Stimulated activated naive CD8-positive, alpha-beta T cell treated with anti-CD3 and anti-CD28 coated beads, Interleukin-15, amount 100 ng/mL, for 72 hours (primary cell): ENCODE measurements at regions not wholly inside any gene's neighbourhood (a gene's known extent, or its start where the extent isn't known, plus 50 kb on each side); places are given as distances from the start of the nearest gene placed in this dataset.
A peak's percentile ranks its signal among the peaks of the same experiment; 100 is the strongest.
"Not testable (repeated sequence)": the region's sequence is repeated elsewhere in the genome, so short reads cannot be mapped to it uniquely, and the experiment has no call there.

Experiments used
- ATAC-seq: fragments of 150-1000 bp; cut with Tn5 transposase; 2 replicates; pipeline ENCODE4 v1.10.0; 2021; ENCODE audit warnings: mild to moderate bottlenecking, moderate library complexity
- DNase-seq, 2 donors: peaks; one replicate each; pipeline ENCODE4 v3.0.0; 2021 to 2022
- H3K27ac Mint-ChIP-seq, 2 donors: one replicate each; pipeline ENCODE4 v1.8.0; 2022; ENCODE audit warnings: mild to moderate bottlenecking in 2 of 2, mixed read lengths in 2 of 2, moderate library complexity in 2 of 2
- H3K27me3 Mint-ChIP-seq: one replicate; pipeline ENCODE4 v1.8.0; 2022; ENCODE audit warnings: mixed read lengths
- H3K4me1 Mint-ChIP-seq: one replicate; pipeline ENCODE4 v1.8.0; 2022; ENCODE audit warnings: mild to moderate bottlenecking, mixed read lengths
- H3K4me3 Mint-ChIP-seq, 2 donors: one replicate each; pipeline ENCODE4 v1.8.0; 2022; ENCODE audit warnings: mild to moderate bottlenecking in 2 of 2, mixed read lengths in 2 of 2, moderate library complexity in 1 of 2
- H3K9me3 Mint-ChIP-seq, 2 donors: one replicate each; pipeline ENCODE4 v1.8.0; 2022; ENCODE audit warnings: mixed read lengths in 2 of 2

DNA sequence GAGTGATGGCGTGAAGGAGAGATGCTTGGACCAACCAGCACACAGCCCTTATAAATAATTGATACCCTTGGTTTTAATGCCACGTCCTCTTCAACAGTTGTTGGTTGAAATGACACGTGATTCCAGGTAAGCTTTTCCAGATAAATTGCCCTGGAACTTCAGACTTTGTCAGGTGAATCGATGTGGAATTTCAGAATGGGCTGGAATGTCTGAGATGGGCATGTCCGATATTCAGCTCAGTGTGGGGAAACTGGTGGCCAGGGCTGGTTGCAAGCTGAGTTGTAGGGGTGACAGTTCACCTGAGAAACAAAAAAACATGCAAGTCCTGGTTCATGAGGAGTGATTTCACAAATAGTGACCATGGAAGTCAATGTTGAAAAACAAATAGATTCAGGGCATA lies 104.0 kb upstream of the PRKX start:
- not testable (repeated sequence) for H3K9me3 Mint-ChIP-seq, H3K4me3 Mint-ChIP-seq, DNase-seq, H3K27ac Mint-ChIP-seq, ATAC-seq, H3K4me1 Mint-ChIP-seq, H3K27me3 Mint-ChIP-seq

DNA sequence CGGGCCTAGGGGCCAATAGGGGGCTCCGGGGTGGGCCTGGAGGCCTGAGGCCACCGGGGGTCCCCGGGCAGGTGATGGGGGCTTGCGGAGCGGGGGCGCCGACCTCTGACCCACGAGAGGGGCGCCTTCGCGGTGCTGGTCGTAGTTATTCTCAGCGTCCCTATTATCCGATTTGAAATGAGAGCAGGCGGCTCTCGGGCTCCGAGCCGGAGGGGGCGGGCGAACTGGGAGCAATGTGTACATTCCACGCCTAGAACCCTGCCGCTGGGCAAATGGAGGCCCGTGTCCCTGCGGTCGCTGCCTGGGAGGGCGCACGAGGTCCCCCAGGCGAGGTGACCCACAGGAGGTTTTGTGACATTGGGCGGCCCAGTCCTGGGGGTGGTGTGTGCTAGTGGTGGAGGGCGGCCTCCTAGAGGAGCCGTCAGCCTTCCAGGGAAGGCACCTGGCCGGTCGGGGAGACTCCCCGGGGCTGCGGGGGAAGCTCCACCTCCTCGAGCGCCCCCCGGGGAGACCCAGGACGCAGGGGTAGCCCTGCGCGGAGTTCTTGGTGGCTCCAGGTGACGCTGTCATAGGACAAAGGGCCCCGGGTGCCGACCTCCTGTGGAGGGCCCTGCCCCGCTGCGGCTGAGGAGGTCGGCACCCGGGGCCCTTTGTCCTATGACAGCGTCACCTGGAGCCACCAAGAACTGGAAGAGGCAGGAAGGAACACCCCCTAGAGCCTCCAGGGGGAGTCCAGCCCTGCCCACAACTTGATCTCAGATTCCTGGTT lies 102.6 kb upstream of the PRKX start:
- peak; percentile 17 to 37 for DNase-seq
- Mint-ChIP-seq H3K27ac (peak overlapping the region; percentile 74), H3K4me3 (peak overlapping the region; percentile 82 to 92), H3K9me3 (no peaks in the 10 kb centered on the region), H3K27me3 (no peaks in the 10 kb centered on the region), H3K4me1 (peaks cover 13% of the 10 kb centered on the region)
- peak; percentile 32 for ATAC-seq

DNA sequence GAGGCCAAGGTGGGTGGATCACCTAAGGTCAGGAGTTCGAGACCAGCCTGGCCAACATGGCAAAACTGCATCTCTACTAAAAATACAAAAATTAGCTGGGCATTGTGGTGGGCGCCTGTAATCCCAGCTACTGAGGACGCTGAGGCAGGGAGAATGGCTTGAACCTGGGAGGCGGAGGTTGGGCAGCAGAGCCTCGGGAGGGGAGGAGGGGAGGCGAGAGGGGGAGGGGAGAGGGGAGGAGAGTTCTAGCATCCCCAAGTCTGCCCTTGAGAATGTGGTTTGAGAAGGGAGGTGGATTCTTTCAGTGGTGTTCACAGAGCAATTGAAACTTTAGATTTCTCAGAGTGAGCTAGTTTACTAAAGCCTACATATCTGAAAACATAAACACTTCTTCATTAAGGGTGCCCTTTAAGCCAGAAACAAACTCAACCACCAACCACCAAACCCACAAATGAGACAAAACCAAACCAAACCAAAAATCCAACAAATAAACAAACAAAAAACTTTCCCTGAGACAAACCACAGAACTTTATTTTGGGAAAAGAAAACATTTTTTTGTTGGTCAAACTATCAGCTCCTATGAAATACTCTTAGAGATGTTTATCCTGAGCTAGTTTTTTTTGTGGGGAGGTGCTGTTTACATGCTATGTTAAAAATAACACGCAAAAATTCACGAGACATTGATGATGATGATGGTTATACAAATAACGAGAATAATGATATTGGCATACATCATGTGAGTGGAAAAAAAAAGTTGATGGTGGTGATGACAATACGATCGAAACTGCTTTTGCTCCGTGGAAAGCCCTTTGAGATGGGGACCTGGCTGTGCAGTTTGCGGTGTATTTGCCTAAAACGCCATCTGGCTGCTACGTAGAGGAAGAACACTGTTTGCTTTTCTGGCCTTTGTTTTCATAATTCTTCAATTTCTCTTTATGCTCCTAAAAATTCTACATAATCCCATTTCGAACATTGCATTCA lies 98.2 kb upstream of the PRKX start:
- ATAC-seq (no peak), DNase-seq (peak; percentile 23 to 54)
- Mint-ChIP-seq H3K27me3 (peaks cover 28% of the 10 kb centered on the region), H3K4me1 (peaks cover 14% of the 10 kb centered on the region), H3K4me3 (peak overlapping the region in 1 of 2 donors; percentile 39), H3K27ac (peak overlapping the region in 1 of 2 donors; percentile 27), H3K9me3 (no peaks in the 10 kb centered on the region)

DNA sequence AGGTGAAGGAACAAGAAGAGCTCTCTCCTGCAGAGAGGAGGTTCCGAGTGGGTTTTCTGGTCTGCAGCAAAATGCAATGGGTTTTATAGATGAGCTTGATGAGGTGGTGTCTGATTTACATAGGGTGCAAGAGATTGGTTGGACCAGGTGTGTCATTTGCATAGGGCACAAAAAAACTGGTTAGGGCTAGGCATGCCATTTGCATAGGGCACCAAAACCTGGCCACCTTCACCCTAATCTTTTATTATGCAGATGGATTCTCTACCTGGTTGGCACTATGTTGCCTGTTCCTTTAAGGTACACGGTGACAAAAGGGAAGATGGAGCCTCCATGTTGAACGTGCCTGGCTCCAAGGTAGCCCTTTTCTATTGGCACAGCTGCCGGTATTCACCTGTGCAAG lies 94.5 kb upstream of the PRKX start:
- Mint-ChIP-seq H3K27me3 (peaks cover 33% of the 10 kb centered on the region), H3K9me3 (no peaks in the 10 kb centered on the region), H3K4me3 (no peak overlapping the region), H3K4me1 (peaks cover 14% of the 10 kb centered on the region), H3K27ac (no peak overlapping the region)
- DNase-seq: no peak
- ATAC-seq: no peak

DNA sequence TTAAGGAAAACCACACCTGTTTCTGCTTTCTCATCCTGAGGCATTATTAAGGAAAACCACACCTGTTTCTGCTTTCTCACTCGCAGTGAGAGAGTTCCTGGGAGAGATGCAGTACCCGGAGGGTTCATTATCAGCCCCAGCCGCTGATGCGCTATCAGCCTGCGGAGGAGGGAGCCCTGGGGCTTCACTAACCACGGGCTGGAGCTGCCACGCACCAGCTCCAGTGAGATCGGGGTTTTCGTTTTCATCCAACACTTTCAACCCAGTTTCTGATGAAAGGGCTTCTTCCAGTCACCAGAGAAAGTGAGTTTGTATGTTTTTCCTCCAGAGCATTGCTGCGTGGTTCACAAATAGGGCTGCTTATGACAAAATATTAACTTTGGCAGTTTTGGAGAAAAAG lies 93.2 kb upstream of the PRKX start:
- Mint-ChIP-seq H3K27me3 (peaks cover 33% of the 10 kb centered on the region), H3K4me3 (no peak overlapping the region), H3K9me3 (no peaks in the 10 kb centered on the region), H3K4me1 (peaks cover 6% of the 10 kb centered on the region), H3K27ac (no peak overlapping the region)
- ATAC-seq: no peak
- DNase-seq: no peak

DNA sequence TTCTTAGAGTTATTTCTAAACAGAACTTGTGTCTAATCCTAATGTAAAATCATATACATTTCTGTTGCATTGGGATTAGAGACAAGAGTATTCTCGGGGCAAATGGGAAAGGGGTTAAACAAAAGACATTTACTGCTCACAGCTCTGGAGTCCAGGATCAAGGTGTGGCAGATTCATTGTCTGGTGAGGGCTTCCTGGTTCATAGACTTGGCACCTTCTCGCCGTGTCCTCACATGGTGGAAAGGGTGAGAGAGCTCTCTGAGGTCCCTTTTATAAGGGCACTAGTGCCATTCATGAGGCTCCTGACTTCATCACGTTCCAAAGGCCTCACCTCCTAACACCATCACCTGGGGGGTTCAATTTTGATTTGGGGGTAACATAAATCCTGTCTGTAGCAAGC lies 90.3 kb upstream of the PRKX start:
- H3K27me3 Mint-ChIP-seq: peaks cover 26% of the 10 kb centered on the region
- no peaks in the 10 kb centered on the region for H3K9me3 Mint-ChIP-seq
- H3K4me1 Mint-ChIP-seq: no peaks in the 10 kb centered on the region
- no peak overlapping the region for H3K27ac Mint-ChIP-seq
- DNase-seq: no peak
- no peak overlapping the region for H3K4me3 Mint-ChIP-seq
- no peak for ATAC-seq

DNA sequence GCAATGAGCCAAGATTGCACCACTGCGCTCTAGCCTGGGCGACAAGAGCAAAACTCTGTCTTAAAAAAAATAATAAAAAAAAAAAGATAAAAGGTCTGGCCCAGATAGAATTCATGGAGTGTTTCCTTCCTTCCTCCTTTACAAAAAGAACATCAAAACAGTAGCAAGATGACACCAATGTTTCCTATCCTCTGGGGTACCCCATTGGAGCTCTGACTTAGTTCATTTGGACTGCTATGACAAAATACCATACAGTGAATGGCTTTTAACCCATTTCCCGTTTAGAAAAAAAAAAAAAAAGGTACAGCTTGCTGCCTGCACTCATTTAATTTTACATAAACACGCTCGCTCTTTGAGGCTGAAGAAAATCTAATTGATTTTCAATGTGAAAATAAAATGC lies 89.9 kb upstream of the PRKX start:
- H3K9me3 Mint-ChIP-seq: no peaks in the 10 kb centered on the region
- no peak for DNase-seq
- ATAC-seq: no peak
- H3K27ac Mint-ChIP-seq: no peak overlapping the region
- H3K4me3 Mint-ChIP-seq: no peak overlapping the region
- H3K27me3 Mint-ChIP-seq: peaks cover 22% of the 10 kb centered on the region
- H3K4me1 Mint-ChIP-seq: no peaks in the 10 kb centered on the region

DNA sequence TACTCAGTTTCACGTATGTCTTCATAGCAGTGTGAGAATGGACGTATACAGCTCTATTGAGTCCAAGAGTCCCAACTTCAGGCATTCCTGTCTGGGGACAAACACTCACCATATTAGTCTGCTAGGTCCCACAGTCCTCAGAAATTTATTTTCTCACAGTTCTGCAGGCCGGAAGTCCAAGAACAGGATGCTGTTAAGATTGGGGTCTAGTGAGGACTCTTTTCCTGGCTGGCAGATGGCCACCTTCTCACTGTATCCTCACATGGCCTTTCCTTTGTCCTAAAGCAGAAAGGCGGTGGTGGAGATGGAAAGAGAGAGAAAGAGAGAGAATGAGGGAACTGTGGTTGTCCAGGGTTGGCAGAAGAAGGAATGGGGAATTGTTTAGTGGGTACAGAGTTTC lies 82.0 kb upstream of the PRKX start:
- peak overlapping the region in 1 of 2 donors; percentile 69 for H3K27ac Mint-ChIP-seq
- H3K9me3 Mint-ChIP-seq, H3K27me3 Mint-ChIP-seq, DNase-seq, H3K4me3 Mint-ChIP-seq, H3K4me1 Mint-ChIP-seq, ATAC-seq: not testable (repeated sequence)

DNA sequence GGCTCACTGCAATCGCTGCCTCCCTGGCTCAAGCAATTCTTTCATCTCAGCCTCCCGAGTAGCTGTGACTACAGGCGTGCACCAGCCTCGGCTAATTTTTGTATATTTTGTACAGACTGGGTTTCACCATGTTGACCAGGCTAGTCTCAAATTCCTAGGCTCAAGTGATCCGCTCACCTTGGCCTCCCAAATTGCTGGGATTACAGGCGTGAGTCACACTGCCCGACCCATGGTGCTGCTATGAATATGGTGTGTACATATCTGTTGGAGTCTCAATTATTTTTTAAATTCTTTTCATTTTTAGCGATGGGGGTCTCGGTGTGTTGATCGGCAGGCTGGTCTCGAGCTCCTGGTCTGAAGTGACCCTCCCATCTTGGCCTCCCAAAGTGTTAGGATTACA lies 78.0 kb upstream of the PRKX start:
- Mint-ChIP-seq H3K4me1 (no peaks in the 10 kb centered on the region), H3K4me3 (no peak overlapping the region), H3K9me3 (no peaks in the 10 kb centered on the region), H3K27me3 (peaks cover 7% of the 10 kb centered on the region), H3K27ac (no peak overlapping the region)
- DNase-seq: no peak
- no peak for ATAC-seq

DNA sequence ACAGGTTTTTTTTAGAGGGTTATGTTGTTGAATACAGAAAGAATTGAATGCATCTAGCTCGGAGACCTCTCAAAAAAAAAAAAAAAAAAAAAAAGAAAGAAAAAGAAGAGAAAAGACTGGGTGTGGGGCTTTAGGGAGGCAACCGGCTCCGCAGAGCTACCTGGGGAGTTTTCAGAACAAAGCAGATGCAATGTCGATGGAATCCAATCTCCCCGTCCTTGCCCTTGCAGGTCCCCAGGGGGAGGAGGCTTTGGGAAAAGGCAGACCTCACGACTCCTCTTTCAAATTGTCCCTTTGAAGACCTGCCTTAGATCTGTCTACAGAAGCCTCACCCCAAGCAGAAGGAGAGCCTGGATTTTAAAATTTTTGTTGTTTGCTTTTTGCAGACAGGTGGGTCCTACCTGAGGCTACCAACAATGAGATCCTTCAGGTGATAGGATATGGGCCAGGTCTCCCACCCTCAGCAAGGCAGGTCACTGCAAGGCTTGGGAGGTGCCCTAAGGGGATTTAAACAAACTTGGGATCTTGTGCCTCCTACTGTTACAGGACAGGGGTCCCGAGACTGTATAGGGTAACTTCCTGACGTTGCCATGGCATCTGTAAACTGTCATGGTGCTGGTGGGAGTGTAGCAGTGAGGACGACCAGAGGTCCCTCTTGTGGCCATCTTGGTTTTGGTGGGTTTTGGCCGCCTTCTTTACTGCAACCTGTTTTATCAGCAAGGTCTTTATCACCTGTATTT lies 75.2 kb upstream of the PRKX start:
- ATAC-seq: peak; percentile 57
- H3K4me1 Mint-ChIP-seq: no peaks in the 10 kb centered on the region
- peaks cover 7% of the 10 kb centered on the region for H3K27me3 Mint-ChIP-seq
- no peak overlapping the region for H3K4me3 Mint-ChIP-seq
- peaks cover 0 to 7% of the 10 kb centered on the region in 2 donors for H3K9me3 Mint-ChIP-seq
- peak overlapping the region in 1 of 2 donors; percentile 81 for H3K27ac Mint-ChIP-seq
- DNase-seq: peak in 1 of 2 donors; percentile 14

DNA sequence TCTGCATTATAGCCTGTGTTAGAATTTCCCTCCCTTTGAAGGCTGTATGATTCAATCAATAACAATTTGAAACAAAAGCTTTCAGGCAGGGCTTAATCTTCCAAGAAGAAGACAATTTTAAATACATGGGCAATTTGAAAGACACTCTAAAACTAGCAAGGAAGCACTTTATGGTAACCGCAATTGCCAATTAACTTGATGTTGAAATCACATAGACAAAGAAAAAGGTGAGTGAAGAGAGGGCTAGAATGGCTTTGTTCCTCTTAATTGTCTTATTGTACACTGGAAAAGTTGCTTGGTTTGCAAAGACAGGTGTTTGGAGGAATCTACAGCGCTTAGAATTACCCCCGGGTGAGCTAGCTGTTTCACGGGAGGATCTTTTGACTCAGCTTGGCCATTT lies 74.4 kb upstream of the PRKX start:
- H3K4me1 Mint-ChIP-seq: no peaks in the 10 kb centered on the region
- H3K4me3 Mint-ChIP-seq: no peak overlapping the region
- no peak overlapping the region for H3K27ac Mint-ChIP-seq
- H3K27me3 Mint-ChIP-seq: peaks cover 7% of the 10 kb centered on the region
- no peak for DNase-seq
- H3K9me3 Mint-ChIP-seq: peaks cover 0 to 7% of the 10 kb centered on the region in 2 donors
- ATAC-seq: no peak

DNA sequence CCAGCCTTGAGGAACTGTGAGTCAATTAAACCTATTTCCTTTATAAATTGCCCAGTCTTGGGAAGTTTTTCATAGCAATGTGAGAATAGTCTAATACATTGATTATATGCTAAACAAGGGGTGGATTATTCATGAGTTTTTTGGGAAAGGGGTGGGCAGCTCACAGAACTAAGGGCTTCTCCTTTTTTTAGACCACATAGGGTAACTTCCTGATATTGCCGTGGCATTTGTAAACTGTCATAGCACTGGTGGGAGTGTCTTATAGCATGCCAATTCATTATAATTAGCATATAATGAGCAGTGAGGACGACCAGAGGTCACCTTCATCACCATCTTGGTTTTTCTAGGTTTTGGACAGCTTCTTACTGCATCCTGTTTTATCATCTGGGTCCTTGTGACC lies 72.4 kb upstream of the PRKX start:
- not testable (repeated sequence) for H3K27me3 Mint-ChIP-seq, H3K4me1 Mint-ChIP-seq, DNase-seq, H3K9me3 Mint-ChIP-seq, H3K27ac Mint-ChIP-seq, H3K4me3 Mint-ChIP-seq, ATAC-seq

DNA sequence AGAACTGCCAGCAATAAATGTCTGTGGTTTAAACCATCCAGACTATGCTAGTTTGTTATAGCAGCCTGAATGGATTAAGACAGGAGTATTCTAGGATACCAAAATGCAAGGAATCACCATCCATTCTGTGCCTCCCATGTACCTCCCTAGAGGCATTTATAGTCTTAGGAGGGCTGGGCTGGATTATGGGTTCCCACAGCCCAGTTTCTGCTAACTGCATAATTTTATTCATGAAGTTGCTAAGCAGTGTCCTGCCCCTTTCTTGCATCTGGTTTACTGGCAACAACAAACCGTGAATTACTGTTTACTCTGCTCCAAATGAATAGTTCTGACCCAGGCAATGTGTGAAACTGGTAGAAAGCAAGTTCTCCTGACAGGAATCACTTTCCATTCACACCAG lies 67.1 kb upstream of the PRKX start:
- Mint-ChIP-seq H3K9me3 (peaks cover 0 to 7% of the 10 kb centered on the region in 2 donors), H3K4me1 (no peaks in the 10 kb centered on the region), H3K27me3 (no peaks in the 10 kb centered on the region), H3K27ac (peak overlapping the region in 1 of 2 donors; percentile 65), H3K4me3 (no peak overlapping the region)
- DNase-seq (no peak), ATAC-seq (no peak)

DNA sequence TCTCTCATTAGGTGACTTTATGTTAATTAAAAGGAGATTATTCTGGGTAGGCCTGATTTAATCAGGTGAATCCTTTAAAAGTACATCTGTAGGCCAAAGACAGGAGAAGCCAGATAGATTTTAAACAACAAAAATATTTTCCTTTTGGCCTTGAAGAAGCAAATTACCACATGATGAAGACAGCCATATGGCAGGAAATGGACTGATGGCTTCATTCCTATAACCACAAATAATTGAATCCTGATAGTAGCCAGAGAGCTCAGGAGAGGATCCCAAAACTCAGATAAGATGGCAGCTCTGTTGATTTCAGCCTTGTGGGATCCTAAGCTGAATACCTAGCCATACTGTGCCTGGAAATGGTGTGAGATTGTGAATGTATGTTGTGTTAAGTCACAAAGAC lies 66.1 kb upstream of the PRKX start:
- no peaks in the 10 kb centered on the region for H3K9me3 Mint-ChIP-seq
- no peaks in the 10 kb centered on the region for H3K27me3 Mint-ChIP-seq
- no peaks in the 10 kb centered on the region for H3K4me1 Mint-ChIP-seq
- DNase-seq (no peak), ATAC-seq (no peak)
- no peak overlapping the region for H3K4me3 Mint-ChIP-seq
- no peak overlapping the region for H3K27ac Mint-ChIP-seq

DNA sequence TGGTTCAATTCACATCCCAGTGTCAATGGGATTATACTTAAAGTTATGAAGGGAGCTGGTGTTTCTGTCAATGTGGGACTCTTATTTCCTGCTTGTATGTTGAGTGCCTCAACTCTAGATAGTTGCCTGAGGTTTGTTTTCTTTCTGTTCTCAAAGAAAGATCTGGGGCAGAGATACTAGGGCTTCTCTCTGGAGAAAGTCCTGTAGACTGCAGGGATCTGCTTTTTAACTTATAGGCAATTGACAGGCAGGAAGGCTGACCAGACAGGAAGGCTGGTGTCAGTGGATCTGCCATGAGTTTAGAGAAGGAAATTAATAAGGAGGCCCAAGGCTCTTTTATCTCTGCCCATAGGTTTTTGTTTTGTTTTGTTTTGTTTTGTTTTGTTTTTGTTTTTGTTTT lies 64.0 kb upstream of the PRKX start:
- ATAC-seq (no peak), DNase-seq (no peak)
- Mint-ChIP-seq H3K27me3 (no peaks in the 10 kb centered on the region), H3K27ac (no peak overlapping the region), H3K4me1 (no peaks in the 10 kb centered on the region), H3K4me3 (no peak overlapping the region), H3K9me3 (no peaks in the 10 kb centered on the region)
